Left lung (tissue), 4 donors: ENCODE measurements at regions not wholly inside any gene's neighbourhood (a gene's known extent, or its start where the extent isn't known, plus 50 kb on each side); places are given as distances from the start of the nearest gene placed in this dataset.

Experiments used
- ATAC-seq: fragments of 200-7000 bp; cut with Tn5 transposase; one replicate; pipeline ENCODE4 v1.9.1; 2020; ENCODE audit warnings: moderate library complexity
- DNase-seq, 4 donors: peaks; one replicate each; pipeline ENCODE4 v3.0.0-alpha.2; 2013 to 2020
- H3K27ac ChIP-seq, 2 donors: fragments of 200-600 bp; sonication (generic) in 1 of 2; one replicate each; pipeline versions ENCODE4 v1.5.0 to v1.8.0; 2020 to 2021
- H3K27me3 ChIP-seq, 2 donors: fragments of 200-600 bp; sonication (generic) in 1 of 2; one replicate each; pipeline versions ENCODE4 v1.5.0 to v1.8.0; 2020 to 2021
- H3K36me3 ChIP-seq, 2 donors: fragments of 200-600 bp; sonication (generic) in 1 of 2; one replicate each; pipeline versions ENCODE4 v1.5.0 to v1.8.0; 2020 to 2021
- H3K4me1 ChIP-seq, 2 donors: fragments of 200-600 bp; one replicate each; pipeline ENCODE4 v1.8.0; 2021
- H3K4me3 ChIP-seq, 2 donors: fragments of 200-600 bp; sonication (generic) in 1 of 2; one replicate each; pipeline versions ENCODE4 v1.5.0 to v1.8.0; 2020 to 2021; ENCODE audit warnings: mild to moderate bottlenecking in 1 of 2
- H3K9me3 ChIP-seq, 2 donors: fragments of 200-600 bp; sonication (generic) in 1 of 2; one replicate each; pipeline versions ENCODE4 v1.5.0 to v1.8.0; 2020 to 2021
- intact Hi-C, 2 donors: fragments of 100-400 bp; cut with DNase I; formaldehyde crosslinking; loops; one replicate each; pipeline versions ENCODE4 v1.11.2 to v1.14.2; 2022
- TF ChIP-seq, protein P1 (sequence below), 2 donors: fragments of 200-600 bp; sonication (generic) in 1 of 2; IDR thresholded peaks; one replicate each; pipeline versions ENCODE4 v1.5.0 to v1.8.0; 2021; ENCODE audit warnings: antibody characterized with exemption in 2 of 2
- donor health status: DM: no; HTN: yes; CAD: no.
- donor health status: DM: no; HTN: no; CAD: no.

DNA sequence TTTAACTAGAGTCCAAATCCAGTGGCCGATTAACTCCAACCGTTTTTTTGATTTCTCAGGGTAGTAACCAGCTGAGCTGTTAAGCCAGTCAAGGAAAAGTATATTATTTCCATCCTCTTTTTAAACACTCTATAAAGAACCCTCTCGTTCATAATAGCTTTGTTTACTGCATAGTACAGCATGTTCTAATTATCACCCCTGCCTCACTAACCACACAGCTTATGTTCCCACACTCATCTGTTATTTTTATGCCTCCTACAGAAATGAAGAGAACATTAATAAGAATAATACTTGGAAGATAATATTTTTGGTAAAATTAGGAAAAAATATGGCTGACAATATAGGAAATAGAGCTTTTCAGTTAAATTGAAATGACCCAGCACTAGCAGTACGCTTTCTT is 2132.8 kb upstream of the CELF4 start:
- TF ChIP-seq, protein P1, sequence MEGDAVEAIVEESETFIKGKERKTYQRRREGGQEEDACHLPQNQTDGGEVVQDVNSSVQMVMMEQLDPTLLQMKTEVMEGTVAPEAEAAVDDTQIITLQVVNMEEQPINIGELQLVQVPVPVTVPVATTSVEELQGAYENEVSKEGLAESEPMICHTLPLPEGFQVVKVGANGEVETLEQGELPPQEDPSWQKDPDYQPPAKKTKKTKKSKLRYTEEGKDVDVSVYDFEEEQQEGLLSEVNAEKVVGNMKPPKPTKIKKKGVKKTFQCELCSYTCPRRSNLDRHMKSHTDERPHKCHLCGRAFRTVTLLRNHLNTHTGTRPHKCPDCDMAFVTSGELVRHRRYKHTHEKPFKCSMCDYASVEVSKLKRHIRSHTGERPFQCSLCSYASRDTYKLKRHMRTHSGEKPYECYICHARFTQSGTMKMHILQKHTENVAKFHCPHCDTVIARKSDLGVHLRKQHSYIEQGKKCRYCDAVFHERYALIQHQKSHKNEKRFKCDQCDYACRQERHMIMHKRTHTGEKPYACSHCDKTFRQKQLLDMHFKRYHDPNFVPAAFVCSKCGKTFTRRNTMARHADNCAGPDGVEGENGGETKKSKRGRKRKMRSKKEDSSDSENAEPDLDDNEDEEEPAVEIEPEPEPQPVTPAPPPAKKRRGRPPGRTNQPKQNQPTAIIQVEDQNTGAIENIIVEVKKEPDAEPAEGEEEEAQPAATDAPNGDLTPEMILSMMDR (IDR thresholded peaks at IDR 0.05): no peak
- ATAC-seq: no peak
- H3K4me3 ChIP-seq: no peak overlapping the region
- no peaks in the 10 kb centered on the region for H3K36me3 ChIP-seq
- H3K27ac ChIP-seq: no peak overlapping the region
- intact Hi-C loops: no loop called here
- H3K4me1 ChIP-seq: no peaks in the 10 kb centered on the region
- DNase-seq: no peak
- H3K9me3 ChIP-seq: no peaks in the 10 kb centered on the region
- H3K27me3 ChIP-seq: no peaks in the 10 kb centered on the region

DNA sequence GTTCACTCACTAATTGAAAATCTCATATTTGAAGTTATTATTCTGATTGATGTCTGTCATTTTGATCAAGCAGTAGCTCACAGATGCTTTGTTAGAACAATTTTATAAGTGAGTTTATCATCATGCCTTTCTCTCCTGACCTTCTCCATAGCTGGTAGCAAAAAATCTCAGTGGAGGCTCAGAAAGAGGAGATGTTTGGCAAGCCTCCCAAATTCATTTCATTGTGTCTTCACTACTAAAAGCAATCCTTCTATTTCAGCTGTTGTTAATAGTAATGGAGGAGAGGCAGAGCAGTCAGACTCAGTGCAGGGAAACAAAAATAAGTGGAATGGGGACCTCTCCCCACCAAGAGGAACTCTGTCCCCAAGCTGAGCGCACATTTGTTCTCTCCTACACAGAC is 2127.8 kb upstream of the CELF4 start:
- H3K27ac ChIP-seq: no peak overlapping the region
- H3K27me3 ChIP-seq: no peaks in the 10 kb centered on the region
- ATAC-seq (no peak), DNase-seq (no peak)
- intact Hi-C loops: no loop called here
- no peaks in the 10 kb centered on the region for H3K4me1 ChIP-seq
- TF ChIP-seq, protein P1 (IDR thresholded peaks at IDR 0.05): no peak
- H3K4me3 ChIP-seq: no peak overlapping the region
- H3K36me3 ChIP-seq: no peaks in the 10 kb centered on the region
- H3K9me3 ChIP-seq: no peaks in the 10 kb centered on the region

- Histone ChIP-seq H3K36me3 (no peaks in the 10 kb centered on the region), H3K27me3 (no peaks in the 10 kb centered on the region), H3K4me3 (no peak overlapping the region), H3K4me1 (no peaks in the 10 kb centered on the region), H3K9me3 (no peaks in the 10 kb centered on the region), H3K27ac (no peak overlapping the region)
- TF ChIP-seq, protein P1 (IDR thresholded peaks at IDR 0.05): no peak
- intact Hi-C loops: no loop called here
- DNase-seq (no peak), ATAC-seq (no peak)
These were observed 2126.9 kb upstream of the CELF4 start for GRCh38 chr18:39692367-39693015.

- ATAC-seq (no peak), DNase-seq (no peak)
- Histone ChIP-seq H3K36me3 (no peaks in the 10 kb centered on the region), H3K9me3 (no peaks in the 10 kb centered on the region), H3K27ac (no peak overlapping the region), H3K4me3 (no peak overlapping the region), H3K4me1 (no peaks in the 10 kb centered on the region), H3K27me3 (no peaks in the 10 kb centered on the region)
- TF ChIP-seq, protein P1 (IDR thresholded peaks at IDR 0.05): no peak
- intact Hi-C loops: no loop called here
These were observed 2119.8 kb upstream of the CELF4 start for GRCh38 chr18:39685303-39685902.

DNA sequence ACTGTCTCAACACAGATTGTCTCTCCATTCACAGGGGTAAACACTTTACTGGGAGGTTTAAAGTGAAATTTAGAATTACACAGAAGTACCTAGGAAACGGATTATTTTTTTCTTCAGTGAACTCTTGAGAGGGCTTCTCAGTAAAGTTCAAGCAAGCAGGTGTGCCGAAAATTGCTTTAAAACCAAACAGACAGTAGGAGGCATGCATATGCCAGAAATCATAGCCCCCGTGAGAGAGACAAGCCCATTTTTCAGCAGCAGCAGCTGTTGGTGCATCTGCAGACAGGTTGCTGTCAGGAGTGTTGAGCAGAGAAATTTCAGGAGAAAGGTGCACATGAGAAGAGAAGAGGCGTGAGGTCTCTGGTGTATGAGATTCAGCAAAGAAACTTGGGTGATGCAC is 2115.5 kb upstream of the CELF4 start:
- no peaks in the 10 kb centered on the region for H3K9me3 ChIP-seq
- DNase-seq (no peak), ATAC-seq (no peak)
- H3K27me3 ChIP-seq: no peaks in the 10 kb centered on the region
- H3K4me3 ChIP-seq: no peak overlapping the region
- intact Hi-C loops: no loop called here
- TF ChIP-seq, protein P1 (IDR thresholded peaks at IDR 0.05): no peak
- H3K36me3 ChIP-seq: no peaks in the 10 kb centered on the region
- H3K4me1 ChIP-seq: no peaks in the 10 kb centered on the region
- H3K27ac ChIP-seq: no peak overlapping the region
